Skin epidermis (tissue), 12 donors: ENCODE measurements at regions not wholly inside any gene's neighbourhood (a gene's known extent, or its start where the extent isn't known, plus 50 kb on each side); places are given as distances from the start of the nearest gene placed in this dataset.
A peak's percentile ranks its signal among the peaks of the same experiment; 100 is the strongest.

Experiments
- H3K27ac ChIP-seq, 21 experiments: fragments of 200-600 bp; sonication (generic) in 11 of 21; one replicate each; pipeline ENCODE4 v1.5.0; 2020; ENCODE audit warnings: mild to moderate bottlenecking in 3 of 21, inconsistent platforms in 2 of 21, moderate library complexity in 2 of 21
- H3K4me3 ChIP-seq, 7 experiments: fragments of 200-600 bp; sonication (generic) in 2 of 7; one replicate each; pipeline ENCODE4 v1.5.0; 2020; ENCODE audit warnings: inconsistent platforms in 2 of 7, mild to moderate bottlenecking in 2 of 7, moderate library complexity in 1 of 7

DNA sequence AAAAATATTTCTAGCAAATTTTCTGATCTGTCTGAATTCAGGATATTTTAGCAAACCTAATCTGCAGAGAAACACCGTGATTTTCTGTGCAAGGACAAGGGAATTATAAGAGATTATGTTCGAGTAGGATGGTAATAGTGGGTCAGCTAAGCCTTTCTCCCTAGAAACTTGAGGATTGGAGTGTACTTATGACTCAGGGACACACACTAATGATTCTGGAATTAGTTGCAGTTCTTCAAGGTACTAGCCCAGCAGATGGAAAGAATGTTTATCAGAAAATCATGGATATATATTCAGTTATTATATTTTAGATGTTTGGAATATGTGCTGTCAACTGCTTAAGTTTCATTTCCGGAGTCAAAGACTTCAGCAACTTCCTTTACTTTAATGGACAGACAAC is 177.1 kb upstream of the MAP3K7 start:
- Histone ChIP-seq H3K4me3 (no peak overlapping the region), H3K27ac (no peak overlapping the region)

DNA sequence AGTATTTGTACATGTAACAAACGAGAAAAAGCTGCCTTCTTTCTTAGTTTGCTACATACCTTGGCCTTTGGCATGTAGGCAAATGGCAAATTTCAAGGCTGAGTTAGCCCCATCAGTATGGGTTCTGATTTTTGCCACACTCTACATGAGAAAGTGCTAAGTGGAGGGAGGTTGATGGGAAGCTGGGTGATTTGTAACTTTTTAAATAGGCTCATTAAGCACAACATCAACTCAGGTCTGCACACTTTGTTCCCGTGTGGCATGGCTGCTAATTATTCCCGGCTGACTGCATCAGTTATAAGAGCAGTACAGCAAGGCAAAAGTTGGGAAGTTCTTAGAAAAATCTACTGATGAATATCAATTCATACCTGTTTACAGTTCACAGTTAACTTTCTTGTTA is 172.8 kb upstream of the MAP3K7 start:
- no peak overlapping the region for H3K27ac ChIP-seq
- no peak overlapping the region for H3K4me3 ChIP-seq

DNA sequence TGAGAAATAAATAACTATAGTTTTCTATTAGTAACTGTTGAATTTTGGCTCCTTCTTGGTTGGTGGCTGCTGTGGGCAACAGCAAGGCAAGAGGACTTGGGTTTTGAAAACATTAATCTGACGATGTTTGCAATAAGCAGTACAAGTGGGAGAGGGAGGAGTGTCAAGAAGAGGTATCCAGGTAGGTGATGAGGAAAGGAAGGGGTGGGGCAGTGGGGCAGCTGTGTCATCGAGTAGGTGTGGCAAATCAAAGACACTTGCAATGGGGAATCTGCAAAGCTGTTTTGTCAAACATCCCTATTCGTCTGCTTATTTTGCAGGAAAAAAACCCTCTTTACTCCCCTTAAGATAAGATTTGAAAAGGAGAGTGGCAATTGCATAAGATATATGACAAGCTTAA is 171.9 kb upstream of the MAP3K7 start:
- Histone ChIP-seq H3K27ac (no peak overlapping the region), H3K4me3 (no peak overlapping the region)

DNA sequence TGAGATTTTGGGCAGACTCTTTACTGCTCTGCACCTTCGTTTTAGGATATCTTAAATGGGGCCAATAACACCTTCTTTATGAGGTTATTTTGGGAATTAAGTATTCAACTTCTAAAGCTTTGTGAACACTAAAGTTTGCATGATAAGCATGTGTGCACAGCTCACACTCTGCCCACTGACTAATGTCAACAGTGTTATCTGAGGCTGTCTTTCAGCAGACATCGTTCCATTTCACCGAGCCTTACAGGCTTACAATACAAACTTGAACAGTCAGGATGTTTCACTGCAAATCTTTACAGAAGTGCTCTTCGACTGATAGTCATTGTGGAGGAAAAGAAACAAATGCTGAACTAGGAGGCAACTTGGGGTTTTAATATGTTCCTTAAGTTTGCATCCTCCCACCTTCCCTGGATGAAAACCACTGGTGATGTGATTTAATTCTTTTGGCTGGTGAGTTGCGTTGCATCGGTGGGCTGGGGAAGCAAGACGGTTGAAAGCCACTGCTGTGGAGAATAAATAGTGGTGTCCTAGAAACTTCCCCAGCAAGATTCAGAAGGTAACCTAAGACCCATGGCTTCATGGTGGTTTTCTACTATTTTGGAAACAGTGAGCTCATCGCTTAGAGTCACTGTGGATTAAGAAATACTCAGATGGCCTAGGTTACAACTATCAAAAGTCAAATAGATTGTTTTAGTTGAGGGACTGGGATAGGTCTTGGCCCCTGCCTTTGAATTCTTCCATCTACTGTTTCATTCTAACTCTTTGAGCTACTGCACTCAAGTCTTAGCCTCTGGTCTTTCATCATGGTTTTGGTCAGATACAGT is 167.2 kb upstream of the MAP3K7 start:
- Histone ChIP-seq H3K4me3 (no peak overlapping the region), H3K27ac (no peak overlapping the region)

DNA sequence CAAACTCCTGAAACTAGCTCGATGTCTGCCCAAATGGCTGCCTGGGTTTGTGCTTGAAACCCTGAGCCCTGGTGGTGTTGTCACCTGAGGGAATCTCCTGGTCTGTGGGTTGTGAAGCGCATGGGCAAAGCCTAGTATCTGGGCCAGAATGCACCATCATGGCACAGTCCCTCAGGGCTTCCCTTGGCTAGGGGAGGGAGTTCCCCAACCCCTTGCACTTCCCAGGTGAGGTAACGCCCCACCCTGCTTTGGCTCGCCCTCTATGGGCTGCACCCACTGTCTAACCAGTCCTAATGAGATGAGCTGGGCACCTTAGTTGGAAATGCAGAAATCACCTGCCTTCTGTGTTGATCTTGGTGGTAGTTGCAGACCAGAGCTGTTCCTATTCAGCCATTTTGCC is 152.9 kb upstream of the MAP3K7 start:
- Histone ChIP-seq H3K27ac (no peak overlapping the region), H3K4me3 (no peak overlapping the region)

DNA sequence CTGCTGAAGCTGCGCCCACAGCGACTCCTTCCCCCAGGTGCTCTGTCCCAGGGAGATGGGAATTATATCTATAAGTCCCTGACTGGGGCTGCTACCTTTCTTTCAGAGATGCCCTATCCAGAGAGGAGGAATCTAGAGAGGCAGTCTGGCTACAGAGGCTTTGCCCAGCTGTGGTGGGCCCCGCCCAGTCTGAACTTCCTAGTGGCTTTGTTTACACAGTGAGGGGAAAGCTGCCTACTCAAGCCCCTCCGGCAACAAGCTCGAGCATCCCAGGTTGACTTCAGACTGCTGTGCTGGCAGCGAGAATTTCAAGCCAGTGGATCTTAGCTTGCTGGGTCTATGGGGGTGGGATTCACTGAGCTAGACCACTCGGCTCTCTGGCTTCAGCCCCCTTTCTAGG is 152.5 kb upstream of the MAP3K7 start:
- Histone ChIP-seq H3K4me3 (no peak overlapping the region), H3K27ac (no peak overlapping the region)

DNA sequence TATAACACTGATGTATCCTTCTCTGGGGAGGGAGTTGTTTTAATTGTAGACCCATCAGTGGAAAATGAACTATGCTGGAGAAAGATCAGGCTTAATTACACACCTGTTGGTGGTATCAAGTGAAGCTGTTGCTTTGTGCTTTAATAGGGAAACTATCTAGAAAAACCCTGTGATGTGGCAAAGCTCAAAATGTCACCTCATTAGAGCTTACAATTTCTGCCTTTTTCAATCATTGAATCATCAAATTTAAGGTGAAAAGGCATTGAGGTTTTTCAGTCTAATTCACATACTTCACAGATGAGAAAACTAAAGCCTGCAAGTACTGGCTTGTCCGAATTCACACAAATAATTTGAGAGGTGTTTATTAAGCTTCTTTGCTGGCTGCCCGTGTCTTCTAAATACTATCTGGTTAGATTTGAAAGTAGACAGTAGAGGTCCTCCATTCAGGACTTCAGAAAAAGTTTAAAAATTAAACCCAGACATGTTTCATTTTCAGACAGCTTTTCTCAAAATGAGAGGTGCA is 143.3 kb upstream of the MAP3K7 start:
- peak overlapping the region in 1 of 21 experiments; percentile 25 for H3K27ac ChIP-seq
- H3K4me3 ChIP-seq = no peak overlapping the region

DNA sequence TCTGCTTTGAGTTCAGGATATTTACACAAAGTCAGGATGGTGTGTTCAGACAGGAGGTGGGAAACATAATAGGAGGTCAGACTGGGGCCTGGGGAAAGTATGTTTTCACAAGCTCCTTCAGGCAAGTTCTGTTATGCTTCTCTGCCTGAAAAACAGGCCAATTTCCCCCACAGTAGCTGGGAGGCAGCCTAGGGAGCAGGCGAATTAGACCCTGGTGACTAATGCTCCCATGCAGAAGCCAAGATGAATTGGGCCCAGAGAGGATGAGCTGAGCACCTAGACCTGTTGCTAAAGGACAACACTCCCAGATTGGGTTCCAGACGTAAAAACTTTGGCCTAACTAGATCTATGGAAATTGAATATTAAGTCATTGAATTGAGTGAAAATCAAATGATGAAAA is 142.2 kb upstream of the MAP3K7 start:
- Histone ChIP-seq H3K4me3 (no peak overlapping the region), H3K27ac (peak overlapping the region in 2 of 21 experiments; percentile 31 to 32)

DNA sequence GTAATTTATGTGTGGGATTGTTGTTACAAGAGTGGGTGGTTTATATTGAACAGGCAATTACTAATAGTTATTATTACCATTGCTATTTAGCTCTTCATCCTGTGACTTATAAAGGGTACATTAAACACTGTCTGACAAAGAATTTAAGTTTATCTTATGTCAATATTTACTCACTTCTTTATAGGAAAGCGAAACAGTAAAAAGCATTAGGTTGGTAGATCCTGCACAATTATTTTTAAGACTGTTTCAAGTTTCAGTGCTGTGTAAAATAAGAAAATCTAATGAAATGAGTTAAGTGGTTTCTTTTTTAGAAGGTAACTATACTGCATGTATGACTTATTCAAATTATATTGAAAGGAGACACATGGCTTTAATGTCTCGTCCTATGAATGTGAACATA is 135.8 kb upstream of the MAP3K7 start:
- no peak overlapping the region for H3K4me3 ChIP-seq
- H3K27ac ChIP-seq = no peak overlapping the region

DNA sequence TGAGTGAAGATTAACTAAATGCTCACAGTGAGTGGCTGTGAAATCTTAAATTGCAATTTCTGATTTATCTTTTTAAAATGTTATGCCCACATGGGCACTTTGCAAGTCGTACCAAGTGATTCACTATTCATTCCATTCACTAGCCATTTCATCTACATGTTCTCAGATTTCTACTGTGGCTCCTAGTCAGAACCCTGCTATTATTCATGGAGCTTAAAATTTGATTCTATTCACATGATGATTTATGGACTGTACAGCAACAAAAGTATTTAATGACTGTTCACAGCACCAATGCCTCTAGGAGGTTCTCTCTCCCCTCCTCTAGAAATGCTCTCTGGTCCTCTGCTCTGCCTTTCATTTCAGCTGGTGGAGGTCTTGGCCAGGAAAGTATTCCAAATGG is 133.5 kb upstream of the MAP3K7 start:
- no peak overlapping the region for H3K4me3 ChIP-seq
- H3K27ac ChIP-seq = no peak overlapping the region

DNA sequence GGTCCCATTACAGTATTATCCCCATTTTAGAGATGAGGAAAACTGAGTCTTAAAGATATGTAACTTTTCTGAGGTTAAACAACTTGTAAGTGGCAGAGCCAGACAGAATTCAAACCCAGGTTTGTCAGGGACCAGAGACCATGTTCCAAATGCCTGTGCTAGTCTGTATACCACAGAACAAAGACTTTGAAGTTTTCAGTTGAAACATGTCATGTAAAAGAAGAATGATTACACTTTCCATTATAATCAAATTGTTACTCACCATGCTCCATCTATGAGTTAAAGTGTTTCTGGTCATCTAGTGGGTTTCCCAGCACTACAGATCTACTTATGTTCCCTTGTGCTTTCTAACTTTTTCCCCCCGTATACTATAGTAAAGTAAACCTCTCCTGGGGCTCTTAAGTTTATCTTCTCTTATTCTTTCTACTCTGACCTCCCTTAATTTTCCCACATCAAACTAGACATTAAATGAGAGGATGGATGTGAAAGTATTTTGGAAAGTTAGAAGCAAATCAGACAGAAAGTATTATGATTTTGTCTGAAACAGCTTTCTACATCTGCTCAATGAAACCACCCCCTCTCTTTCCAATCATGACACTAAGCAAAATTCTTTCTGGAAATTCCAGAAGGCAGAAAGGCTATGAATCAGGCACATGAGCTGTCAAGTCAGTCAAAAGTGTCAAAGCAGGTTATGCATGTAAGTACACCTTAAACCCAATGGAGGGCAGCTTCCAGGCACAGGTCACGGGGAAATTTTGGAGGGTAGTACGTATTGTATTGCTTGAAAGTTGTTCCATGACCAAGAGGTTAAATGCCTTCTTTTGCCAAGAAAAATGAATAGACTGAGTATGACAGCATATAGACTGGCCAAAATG is 132.7 kb upstream of the MAP3K7 start:
- Histone ChIP-seq H3K27ac (no peak overlapping the region), H3K4me3 (no peak overlapping the region)

DNA sequence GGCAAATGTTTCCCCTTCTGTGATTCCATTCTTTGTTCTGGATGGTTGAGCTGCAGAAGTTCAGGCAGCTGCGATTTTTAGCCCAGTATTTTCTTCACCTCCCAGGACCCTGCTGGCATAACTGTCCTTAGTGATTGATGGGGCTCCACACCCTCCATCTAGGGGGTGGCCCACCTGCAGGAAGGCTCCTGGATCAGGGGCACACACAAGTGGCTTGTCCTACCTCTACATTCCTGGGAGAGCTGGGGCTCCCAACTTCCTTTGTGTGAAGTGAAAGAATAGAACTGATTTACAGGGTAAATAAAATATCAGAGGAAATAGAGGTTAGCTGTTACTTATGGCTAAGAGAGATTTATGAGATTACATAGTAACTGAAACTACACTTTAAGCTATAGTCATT is 129.5 kb upstream of the MAP3K7 start:
- H3K4me3 ChIP-seq = no peak overlapping the region
- no peak overlapping the region for H3K27ac ChIP-seq

DNA sequence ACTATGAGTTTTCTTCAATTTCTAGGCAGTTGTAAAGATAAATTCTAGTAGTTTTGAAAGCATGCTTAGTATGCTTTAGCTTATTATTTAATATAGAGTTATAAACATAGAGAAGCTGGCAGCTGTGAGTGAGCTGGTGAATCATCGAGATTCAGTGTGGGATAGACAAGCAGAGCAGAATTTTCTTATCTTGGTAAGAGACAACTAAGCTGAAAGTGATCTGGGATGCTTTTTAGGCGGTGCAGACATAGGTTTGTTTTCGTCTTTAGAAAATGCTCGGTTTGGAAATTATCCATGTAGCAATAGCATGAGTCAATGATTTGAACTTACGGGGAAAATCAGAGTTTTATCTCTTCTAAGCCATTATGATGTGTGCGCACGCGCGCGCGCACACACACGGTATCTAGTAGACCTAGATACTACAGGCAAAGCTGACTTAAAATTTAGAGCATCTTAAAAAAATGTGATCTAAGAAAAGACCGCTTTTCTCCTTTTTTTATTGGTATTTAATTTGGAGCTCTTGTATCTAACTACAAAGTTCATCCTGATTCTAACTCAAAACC is 128.3 kb upstream of the MAP3K7 start:
- Histone ChIP-seq H3K4me3 (no peak overlapping the region), H3K27ac (peak overlapping the region in 1 of 21 experiments; percentile 16)

DNA sequence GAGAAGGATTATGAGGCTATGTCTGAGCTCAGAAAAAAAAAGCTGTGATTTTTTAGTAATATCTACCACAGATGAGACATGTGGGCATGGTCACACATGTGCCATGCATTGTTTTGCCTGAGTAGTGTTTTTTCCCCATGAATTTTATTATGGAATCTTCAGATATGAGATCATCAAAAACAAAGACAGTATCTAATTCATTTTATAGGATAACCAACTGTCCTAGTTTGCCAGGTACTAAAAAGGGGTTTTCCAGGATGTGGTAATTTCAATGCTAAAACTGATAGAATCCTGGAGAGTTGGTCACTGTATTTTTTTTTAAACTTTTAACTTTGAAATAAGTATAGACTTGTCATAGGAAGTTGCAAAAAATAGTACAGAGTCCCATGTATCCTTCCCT is 127.4 kb upstream of the MAP3K7 start:
- Histone ChIP-seq H3K4me3 (no peak overlapping the region), H3K27ac (peak overlapping the region in 1 of 21 experiments; percentile 16)

DNA sequence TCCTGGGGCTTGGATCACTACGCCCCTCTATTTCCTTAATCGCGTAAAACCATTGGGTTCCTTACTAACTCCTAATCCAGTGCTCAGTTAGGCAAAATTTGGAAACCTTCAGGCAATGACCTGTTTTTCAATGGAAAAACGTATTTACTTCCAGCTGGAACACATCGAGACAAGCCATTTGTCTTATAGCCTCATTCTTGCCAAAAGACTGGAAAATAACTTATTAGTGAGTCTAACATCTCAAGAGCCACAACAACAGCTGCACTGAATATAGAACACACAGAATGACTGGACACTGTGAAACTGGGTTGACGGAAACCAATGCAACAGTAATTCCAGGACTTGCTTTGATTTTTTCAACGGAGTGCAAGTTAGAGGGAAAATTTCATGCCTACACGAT is 125.2 kb upstream of the MAP3K7 start:
- no peak overlapping the region for H3K4me3 ChIP-seq
- H3K27ac ChIP-seq = no peak overlapping the region

DNA sequence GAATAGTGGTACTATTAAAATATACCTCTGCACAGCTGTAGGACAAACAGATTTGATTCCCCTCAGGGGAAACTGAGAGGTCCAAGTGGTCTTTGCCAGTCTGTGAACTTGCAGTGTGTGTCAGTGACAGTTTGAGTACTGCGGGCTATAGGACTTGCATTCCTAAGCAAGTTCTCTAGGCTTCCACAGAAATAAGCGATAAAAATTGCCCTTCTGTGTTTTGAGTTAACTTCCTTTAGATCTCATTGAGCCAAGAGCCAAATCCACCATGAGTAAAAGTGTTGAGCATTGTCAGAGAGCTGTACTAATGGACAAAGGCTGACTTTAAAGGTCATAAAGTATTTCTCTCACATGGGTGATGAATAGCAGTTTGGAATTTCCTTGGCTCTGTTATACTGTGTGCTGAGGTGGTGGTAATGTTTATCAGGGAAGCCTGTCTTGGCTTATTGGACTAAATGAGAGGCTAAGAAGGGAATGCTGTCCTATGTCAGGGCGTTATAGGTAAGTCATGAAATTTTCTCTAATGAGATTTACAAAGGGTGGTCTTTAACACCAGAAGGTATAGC is 122.6 kb upstream of the MAP3K7 start:
- Histone ChIP-seq H3K4me3 (no peak overlapping the region), H3K27ac (no peak overlapping the region)

DNA sequence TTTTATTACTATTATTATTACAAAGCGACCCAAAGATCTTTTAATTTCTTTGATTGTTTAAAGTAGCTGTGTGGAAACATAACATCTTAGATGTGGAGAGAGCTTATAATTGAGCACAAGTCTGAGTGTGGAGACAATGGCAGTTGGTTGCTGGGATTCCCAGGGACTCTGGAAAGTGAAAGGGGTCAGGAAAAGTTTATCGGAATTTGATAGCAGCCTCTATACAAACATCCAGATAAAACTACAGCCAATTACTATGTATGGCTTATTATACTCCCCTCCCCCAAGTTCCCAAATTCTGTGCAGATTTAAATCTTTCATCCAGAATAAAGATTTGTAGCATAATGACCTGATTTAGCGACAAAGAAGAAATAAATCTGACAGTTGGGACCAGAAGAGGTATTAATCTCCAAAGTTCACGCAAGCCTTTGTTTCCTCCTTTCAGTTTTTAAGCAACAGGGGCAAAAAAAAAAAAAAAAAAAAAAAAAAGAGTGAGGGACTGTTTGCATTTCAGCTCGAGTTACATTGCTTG is 121.4 kb upstream of the MAP3K7 start:
- Histone ChIP-seq H3K27ac (no peak overlapping the region), H3K4me3 (no peak overlapping the region)

DNA sequence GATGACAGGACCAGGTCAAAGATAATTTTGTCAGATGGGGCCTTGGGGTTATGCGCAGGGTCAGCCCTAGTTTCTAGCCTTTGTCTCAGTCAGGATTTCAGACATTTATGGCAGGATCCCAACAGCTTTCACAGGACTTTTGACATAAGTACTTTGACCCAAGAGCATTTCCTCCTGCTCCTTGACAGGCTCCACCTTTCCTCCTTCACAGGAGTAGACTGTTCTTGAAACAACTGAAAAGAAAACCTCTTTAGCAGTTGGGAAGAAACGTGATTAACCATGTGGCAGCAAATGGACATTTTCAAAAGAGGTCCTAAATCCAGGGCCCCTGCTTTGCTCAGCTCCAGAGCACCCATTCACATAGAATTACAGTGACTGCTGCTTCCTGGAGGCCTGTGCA is 120.4 kb upstream of the MAP3K7 start:
- Histone ChIP-seq H3K27ac (no peak overlapping the region), H3K4me3 (no peak overlapping the region)

DNA sequence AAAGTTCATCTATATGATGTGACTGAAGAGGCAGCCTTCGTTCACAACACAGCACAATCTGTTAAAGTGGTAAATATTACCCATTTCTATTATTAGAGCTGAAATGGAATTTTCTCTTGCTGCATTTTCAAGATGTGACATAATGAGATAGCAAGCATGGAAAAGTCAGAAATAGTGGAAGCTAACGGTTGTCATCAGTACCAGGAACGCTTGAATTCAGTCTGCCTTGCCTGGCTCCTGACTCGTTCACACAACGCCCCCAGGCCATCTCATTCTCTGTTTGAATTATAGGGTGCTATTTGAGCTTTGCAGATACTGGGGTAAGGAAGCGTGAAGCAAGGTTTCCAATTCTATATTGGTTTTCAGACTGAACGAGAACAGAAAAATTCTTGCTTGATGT is 116.5 kb upstream of the MAP3K7 start:
- Histone ChIP-seq H3K27ac (no peak overlapping the region), H3K4me3 (no peak overlapping the region)

DNA sequence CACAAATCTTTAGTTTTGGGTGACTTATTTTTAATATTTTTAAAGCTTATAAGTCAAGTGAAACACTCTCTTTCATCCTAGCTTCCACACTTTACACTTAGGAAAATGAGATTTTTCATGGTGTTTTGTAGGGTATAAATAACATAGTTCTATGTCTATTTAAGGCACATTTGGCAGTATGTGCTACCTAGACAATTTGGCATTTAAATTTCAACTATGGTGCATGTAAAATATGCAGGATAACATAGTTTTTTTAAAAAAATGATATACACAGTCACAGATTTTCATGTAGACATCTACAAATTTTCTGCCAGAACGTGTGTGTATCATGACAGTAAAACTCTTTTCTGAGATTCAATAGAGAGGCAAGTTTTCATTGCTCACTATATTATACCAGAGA is 115.1 kb upstream of the MAP3K7 start:
- H3K27ac ChIP-seq = no peak overlapping the region
- H3K4me3 ChIP-seq = no peak overlapping the region
